Neutrophil (primary cell): ENCODE measurements at regions not wholly inside any gene's neighbourhood (a gene's known extent, or its start where the extent isn't known, plus 50 kb on each side); places are given as distances from the start of the nearest gene placed in this dataset.

ENCODE experiments used
- H3K27ac ChIP-seq: fragments of 200-600 bp; sonication (generic); 2 replicates; pipeline ENCODE4 v1.5.1; 2016; ENCODE audit warnings: mild to moderate bottlenecking, moderate library complexity
- H3K27me3 ChIP-seq: fragments of 200-600 bp; sonication (generic); 2 replicates; pipeline ENCODE4 v1.6.0; 2016; ENCODE audit warnings: mild to moderate bottlenecking
- H3K36me3 ChIP-seq: fragments of 200-600 bp; sonication (generic); 2 replicates; pipeline ENCODE4 v1.5.1; 2017
- H3K4me1 ChIP-seq, 2 experiments: fragments of 200-600 bp in 1 of 2; sonication (generic) in 1 of 2; 1 replicate in 1 of 2; 2 replicates in 1 of 2; pipeline versions ENCODE4 v1.5.1 to v1.6.1; 2013 to 2016; ENCODE audit warnings: low read depth in 1 of 2, low read length in 1 of 2, mild to moderate bottlenecking in 1 of 2, moderate library complexity in 1 of 2; ENCODE audit not compliant: control insufficient read depth in 1 of 2, insufficient read depth in 1 of 2
- H3K4me3 ChIP-seq, 2 experiments: fragments of 200-600 bp in 1 of 2; sonication (generic) in 1 of 2; 1 replicate in 1 of 2; 2 replicates in 1 of 2; pipeline ENCODE4 v1.5.1; 2013 to 2016; ENCODE audit warnings: low read depth in 1 of 2, low read length in 1 of 2, mild to moderate bottlenecking in 1 of 2, moderate library complexity in 1 of 2
- H3K9me3 ChIP-seq: fragments of 200-600 bp; sonication (generic); 2 replicates; pipeline ENCODE4 v1.5.1; 2016
- CTCF ChIP-seq: fragments of 200-600 bp; sonication (generic); IDR thresholded peaks from 2 replicates; pipeline ENCODE4 v1.5.1; 2016; ENCODE audit warnings: antibody characterized with exemption

GRCh38 chr13:59203855-59204254, 959.9 kb downstream of the DIAPH3 start:
- Histone ChIP-seq H3K4me3 (no peak overlapping the region), H3K9me3 (no peaks in the 10 kb centered on the region), H3K27me3 (no peaks in the 10 kb centered on the region), H3K36me3 (no peaks in the 10 kb centered on the region), H3K27ac (no peak overlapping the region), H3K4me1 (no peaks in the 10 kb centered on the region)
- TF ChIP-seq CTCF: no peak

GRCh38 chr13:59205501-59205900, 958.2 kb downstream of the DIAPH3 start:
- TF ChIP-seq CTCF: no peak

GRCh38 chr13:59208405-59209195, 955.1 kb downstream of the DIAPH3 start:
- H3K27ac ChIP-seq: no peak overlapping the region
- H3K4me3 ChIP-seq: no peak overlapping the region
- no peaks in the 10 kb centered on the region for H3K36me3 ChIP-seq
- H3K9me3 ChIP-seq: no peaks in the 10 kb centered on the region
- no peaks in the 10 kb centered on the region for H3K27me3 ChIP-seq
- TF ChIP-seq CTCF: no peak
- H3K4me1 ChIP-seq: no peaks in the 10 kb centered on the region

More at GRCh38 chr13:59205501-59205900, 958.2 kb downstream of the DIAPH3 start:
- H3K36me3 ChIP-seq: no peaks in the 10 kb centered on the region
- H3K9me3 ChIP-seq: no peaks in the 10 kb centered on the region
- no peaks in the 10 kb centered on the region for H3K4me1 ChIP-seq
- no peak overlapping the region for H3K4me3 ChIP-seq
- no peaks in the 10 kb centered on the region for H3K27me3 ChIP-seq
- H3K27ac ChIP-seq: no peak overlapping the region

GRCh38 chr13:59210543-59210942, 953.2 kb downstream of the DIAPH3 start:
- no peak for TF ChIP-seq CTCF
- no peak overlapping the region for H3K4me3 ChIP-seq
- no peaks in the 10 kb centered on the region for H3K27me3 ChIP-seq
- no peaks in the 10 kb centered on the region for H3K36me3 ChIP-seq
- H3K27ac ChIP-seq: no peak overlapping the region
- H3K4me1 ChIP-seq: no peaks in the 10 kb centered on the region
- H3K9me3 ChIP-seq: no peaks in the 10 kb centered on the region

- H3K4me3 ChIP-seq: no peak overlapping the region
- H3K4me1 ChIP-seq: no peaks in the 10 kb centered on the region
- no peak for TF ChIP-seq CTCF
- no peaks in the 10 kb centered on the region for H3K27me3 ChIP-seq
- no peak overlapping the region for H3K27ac ChIP-seq
- H3K9me3 ChIP-seq: no peaks in the 10 kb centered on the region
- no peaks in the 10 kb centered on the region for H3K36me3 ChIP-seq
These were observed 952.1 kb downstream of the DIAPH3 start for GRCh38 chr13:59211606-59212005.
